Gastrocnemius medialis (tissue), 4 donors: ENCODE measurements at regions not wholly inside any gene's neighbourhood (a gene's known extent, or its start where the extent isn't known, plus 50 kb on each side); places are given as distances from the start of the nearest gene placed in this dataset.

Experiments used
- CTCF ChIP-seq, 5 experiments: fragments of 450-650 bp in 3 of 5; fragments of 200-600 bp in 2 of 5; sonication (generic) in 2 of 5; IDR thresholded peaks in 4 of 5; conservative IDR thresholded peaks in 1 of 5; 1 replicate in 4 of 5; 2 replicates in 1 of 5; pipeline ENCODE4 v1.5.1; 2016 to 2019; ENCODE audit warnings: antibody characterized with exemption in 5 of 5, mild to moderate bottlenecking in 3 of 5, moderate library complexity in 3 of 5
- POLR2A ChIP-seq, 2 donors: fragments of 450-650 bp; IDR thresholded peaks; one replicate each; pipeline ENCODE4 v1.6.1; 2017; ENCODE audit warnings: antibody characterized with exemption in 2 of 2, mild to moderate bottlenecking in 2 of 2, moderate library complexity in 2 of 2

- TF ChIP-seq CTCF (IDR thresholded peaks at IDR 0.05 in 4 of 5, conservative IDR thresholded peaks at IDR 0.05 in 1 of 5) (no peak), POLR2A (IDR thresholded peaks at IDR 0.05) (no peak)
These were observed 532.9 kb downstream of the CDH26 start for GRCh38 chr20:60491051-60491581.
